Amniotic stem cell (primary cell): ENCODE measurements at regions not wholly inside any gene's neighbourhood (a gene's known extent, or its start where the extent isn't known, plus 50 kb on each side); places are given as distances from the start of the nearest gene placed in this dataset.
"Not testable (repeated sequence)": the region's sequence is repeated elsewhere in the genome, so short reads cannot be mapped to it uniquely, and the experiment has no call there.

Source experiments
- DNase-seq: peaks from one replicate; lab custom pipeline; 2025; lab: John Stamatoyannopoulos, UW

DNA sequence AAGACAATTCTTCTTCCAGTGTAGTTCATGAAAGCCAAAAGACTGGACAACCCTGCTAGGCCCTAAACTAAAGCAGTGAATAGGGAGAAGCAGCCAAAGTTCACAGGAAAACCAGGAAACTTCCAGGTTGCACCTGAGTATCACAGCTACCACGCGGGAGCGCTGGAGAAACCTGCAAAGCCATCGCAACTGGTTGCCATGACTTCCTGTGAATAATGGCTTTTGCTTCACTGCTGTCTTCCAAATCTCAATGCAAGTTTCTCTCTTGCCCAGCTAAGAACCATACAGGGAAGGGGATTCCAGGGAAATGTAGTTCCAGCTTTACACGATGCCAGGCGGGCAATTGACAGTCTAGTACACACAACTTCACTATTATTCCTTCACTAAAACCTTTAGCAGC lies 114.1 kb downstream of the GXYLT1 start:
- no peak for DNase-seq

DNA sequence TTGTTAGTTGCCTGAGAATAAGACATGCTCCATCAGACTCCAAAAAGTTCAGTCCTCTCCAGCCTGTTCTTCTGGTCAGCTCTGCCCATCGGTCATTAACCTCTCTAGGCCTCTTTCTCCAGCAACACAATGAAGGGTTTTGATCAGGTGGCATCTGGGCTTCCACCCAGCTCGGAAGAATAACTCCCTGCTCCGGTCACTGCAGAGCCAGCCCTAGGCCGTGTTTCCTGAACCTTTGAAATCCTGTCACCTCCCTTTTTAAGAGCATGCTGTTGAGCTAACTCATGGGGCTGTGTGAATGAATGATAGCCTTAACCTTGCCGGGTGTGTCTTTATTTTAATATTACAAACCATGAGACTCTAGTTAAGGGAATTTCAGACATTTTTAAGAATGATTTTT lies 117.1 kb downstream of the GXYLT1 start:
- DNase-seq: no peak

DNA sequence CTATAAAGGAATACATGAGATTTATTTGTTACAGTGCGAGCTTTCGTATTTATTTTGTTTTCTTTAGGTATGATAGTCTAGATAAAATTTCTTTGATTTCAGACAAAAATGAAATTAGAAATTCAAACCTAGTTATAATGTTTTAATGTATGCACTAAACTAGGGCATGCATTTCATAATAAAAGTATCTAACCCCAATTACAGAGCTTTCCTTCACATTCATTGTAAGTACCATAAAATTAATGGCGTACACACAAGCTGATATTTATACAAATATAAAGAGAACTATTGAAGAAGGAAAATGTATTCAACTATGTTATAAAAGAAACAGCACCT lies 120.2 kb downstream of the GXYLT1 start:
- no peak for DNase-seq

DNA sequence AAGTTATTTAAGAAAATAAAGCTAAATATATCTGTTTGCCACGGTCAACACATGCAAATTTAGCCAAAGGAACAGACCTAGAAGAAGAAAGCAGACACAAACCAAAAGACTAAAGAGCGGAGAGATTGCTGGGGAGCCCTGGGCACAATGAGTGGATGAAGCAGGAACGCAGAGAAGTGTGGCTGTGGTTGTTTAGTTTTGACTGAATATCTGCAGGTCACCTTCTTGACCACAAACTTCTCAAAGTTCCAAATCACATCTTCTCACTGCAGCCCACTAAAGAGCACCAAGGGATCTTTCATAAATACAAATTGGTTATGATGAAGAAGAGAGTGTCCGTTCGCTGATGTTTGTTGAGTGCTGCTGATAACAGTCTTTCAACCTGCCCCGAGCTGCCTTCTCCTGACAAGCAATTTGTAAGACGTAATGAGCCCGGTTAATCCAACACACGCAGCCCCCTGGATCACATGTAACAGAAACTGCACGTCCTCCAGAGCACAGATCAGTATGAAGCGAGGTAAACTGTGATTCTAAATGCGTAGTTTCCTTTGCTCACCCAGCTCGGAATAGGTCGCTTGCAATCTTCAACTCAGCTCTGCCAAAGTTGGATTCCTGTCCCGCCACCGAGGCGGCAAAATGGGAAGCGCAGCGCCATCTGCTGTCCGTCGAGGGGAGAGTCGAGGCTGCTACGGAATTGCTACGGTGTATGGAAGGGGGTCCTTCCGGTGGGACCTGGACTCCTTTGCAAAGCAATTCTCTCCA lies 120.8 kb downstream of the GXYLT1 start:
- peak; percentile 28 for DNase-seq

DNA sequence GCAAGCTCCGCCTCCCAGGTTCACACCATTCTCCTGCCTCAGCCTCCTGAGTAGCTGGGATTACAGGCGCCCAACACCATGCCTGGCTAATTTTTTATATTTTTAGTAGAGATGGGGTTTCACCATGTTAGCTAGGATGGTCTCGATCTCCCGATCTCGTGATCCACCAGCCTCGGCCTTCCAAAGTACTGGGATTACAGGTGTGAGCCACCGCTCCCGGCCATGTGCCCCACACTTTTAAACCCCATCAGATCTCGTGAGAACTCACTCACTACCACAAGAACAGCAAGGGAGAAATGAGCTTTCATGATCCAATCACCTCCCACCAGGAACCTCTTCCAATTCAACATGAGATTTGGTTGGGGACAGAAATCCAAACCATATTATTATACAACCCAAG lies 122.7 kb downstream of the GXYLT1 start:
- DNase-seq: not testable (repeated sequence)

DNA sequence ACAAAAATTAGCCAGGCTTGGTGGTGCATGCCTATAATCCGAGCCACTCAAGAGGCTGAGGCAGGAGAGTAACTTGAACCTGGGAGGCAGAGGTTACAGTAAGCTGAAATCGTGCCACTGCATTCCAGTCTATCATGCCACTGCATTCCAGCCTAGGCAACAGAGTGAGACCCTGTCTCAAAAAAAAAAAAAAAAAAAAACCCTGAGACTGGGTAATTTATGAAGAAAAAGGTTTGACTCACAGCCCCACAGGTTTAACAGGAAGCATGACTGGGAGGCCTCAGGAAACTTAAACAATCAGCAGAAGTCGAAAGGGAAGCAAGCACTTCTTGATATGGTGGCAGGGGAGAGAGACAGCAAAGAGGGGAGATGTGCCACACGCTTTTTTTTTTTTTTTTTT lies 123.2 kb downstream of the GXYLT1 start:
- DNase-seq: no peak

DNA sequence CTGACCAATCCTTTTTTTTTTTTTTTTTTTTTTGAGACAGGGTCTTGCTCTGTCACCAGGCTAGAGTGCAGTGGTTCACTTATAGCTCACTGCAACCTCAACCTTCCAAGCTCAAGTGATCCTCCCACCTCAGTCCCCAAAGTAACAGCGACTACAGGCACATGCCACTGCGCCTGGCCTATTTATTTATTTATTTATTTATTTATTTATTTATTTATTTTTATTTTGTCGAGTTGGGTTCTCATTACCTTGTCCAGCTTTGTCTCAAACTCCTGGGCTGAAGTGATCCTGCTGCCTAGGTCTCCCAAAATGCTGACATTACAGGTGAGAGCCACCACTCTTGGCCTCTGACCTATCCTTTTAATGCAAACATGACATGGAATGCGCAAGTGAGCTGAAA lies 124.4 kb downstream of the GXYLT1 start:
- DNase-seq: no peak

DNA sequence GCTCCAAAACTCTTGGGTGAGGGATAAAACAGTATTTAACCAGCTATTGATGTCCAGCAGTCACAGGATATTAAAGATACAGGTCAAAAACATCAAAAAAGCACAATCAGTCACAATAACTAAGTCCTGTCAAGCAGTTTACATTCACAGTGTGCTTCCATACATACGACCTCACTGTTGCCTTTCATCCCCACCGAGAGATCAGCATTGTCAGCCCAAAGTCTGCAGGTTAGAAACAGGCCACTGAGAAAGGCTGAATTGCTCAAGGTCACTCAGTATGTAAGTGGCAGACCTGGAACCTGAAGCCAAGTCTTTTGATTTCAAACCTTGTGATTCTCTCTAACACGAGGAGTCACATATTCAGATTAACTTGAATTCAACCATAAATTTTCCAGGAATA lies 124.9 kb downstream of the GXYLT1 start:
- no peak for DNase-seq

DNA sequence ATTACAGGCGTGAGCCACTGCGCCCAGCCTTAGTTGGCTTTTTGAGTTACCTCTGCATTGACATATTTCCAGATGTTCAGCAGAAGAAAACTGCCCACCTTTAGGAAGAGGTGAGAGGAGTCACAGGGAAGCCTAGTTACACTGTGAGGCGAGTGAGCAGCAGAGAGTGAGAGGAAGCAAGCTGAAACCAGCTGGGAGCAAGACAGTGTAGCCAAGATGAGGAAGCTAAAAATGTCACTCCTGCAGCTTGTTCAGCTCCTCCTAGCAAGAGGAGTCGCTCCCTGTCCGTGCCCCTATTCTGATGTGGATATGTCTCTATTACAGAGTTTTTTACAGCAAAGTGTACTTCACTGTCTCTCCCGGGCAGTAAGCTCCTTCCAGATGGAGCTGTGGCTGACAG lies 127.6 kb downstream of the GXYLT1 start:
- no peak for DNase-seq

DNA sequence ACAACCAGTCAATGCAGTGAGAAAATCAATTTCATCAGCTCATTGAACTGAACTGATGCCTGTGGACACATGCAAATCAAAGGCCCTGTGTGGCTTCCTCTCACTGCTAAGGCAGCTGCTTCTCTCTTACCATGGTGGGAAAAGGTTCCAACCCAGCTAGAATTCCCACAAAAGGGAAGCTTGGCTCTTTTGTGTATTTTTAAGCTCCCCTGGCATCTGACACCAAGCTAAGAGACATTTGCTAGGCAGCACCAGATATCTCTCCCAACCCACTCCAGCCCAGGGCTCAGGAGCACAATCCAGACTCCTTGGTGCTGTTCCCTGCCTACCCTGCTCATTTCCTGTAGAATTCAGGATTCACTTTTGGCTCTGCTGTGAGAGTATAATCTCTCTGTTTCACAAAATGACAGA lies 129.6 kb downstream of the GXYLT1 start:
- DNase-seq: no peak

DNA sequence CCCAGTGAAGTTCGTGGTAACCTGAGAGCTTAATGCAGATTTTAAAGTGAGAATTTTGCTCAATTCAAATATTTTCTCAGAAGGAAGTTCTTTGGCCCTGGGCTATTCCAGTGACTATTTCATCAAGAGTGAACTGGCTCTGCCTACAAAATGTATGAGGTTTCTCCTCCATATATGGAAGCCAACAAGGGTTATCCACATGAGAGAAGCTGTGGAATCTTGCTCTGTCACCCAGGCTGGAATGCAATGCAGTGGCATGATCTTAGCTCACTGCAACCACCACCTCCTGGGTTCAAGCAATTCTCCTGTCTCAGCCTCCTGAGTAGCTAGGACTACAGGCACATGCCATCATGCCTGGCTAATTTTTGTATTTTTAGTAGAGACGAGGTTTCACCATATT lies 132.2 kb downstream of the GXYLT1 start:
- DNase-seq: peak; percentile 0

DNA sequence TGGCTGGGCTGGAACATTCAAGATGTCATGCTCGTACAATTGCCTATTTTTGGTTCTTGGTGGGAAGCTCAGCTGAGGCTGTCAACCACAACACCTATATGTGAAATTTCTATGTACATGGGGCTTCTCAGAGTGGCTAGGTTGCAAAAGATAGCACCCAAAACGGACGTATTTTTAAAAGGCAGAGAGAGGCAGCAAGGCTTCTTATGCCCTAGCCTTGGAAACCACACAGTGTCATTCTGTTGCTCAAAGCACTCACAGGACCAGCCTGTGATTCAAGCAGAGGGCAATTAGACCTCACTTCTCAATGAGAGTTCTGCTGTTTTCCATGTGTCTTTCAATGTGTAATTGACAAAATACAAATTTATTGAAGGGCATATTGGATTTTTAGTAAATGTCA lies 134.0 kb downstream of the GXYLT1 start:
- no peak for DNase-seq

DNA sequence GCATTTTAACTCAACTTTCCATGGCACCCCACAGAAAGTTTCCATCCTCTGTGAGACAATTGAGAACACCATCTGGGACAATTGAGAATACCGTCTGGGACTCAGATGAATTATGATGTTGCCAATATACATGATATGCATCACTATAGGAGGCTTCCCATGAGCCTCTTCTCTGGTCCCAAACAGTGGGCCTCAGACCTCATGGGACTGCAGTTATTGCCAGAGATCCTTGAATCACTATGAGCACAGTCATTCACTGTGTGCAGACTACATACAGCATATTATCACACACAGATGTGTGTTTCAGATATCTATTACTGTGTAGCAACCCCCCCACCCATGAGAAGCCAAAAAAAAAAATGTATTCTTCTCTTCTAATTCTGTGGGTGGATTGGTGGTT lies 134.4 kb downstream of the GXYLT1 start:
- no peak for DNase-seq

DNA sequence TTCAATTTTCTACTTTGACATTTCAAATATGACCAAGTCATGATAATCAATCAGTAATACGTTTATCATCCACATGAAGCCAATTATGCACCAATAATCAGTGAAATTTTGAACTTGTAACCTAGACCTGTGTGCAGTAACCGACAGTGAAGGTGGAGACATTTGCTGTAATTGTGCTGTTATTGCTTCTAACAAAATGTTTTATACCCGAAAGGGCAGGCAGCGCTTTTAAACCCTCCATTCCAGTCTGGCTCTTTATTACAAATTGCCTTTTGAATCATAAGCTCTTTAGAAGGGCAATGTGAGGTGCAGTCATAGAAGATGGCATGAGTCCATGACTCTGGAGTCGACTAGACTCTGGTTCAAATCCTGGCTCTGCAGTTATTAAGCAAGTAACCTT lies 135.7 kb downstream of the GXYLT1 start:
- DNase-seq: no peak

DNA sequence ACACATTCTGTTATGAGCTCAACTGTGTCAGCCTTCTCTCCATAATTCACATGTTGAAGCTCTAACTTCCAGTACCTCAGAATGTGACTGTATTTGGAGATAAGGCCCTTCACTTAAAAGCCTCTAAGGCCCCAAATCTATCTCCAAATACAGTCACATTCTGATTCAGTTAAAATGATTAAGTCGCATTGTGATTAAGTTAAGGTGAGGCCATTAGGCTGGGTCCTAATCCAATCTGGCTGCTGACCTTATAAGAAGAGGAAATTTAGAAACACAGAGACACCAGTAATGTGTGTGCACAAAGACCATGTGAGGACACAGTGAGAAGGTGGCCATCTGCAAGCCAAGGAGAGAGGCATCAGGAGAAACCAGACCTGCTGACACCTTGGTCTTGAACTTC lies 141.6 kb downstream of the GXYLT1 start:
- DNase-seq: no peak

DNA sequence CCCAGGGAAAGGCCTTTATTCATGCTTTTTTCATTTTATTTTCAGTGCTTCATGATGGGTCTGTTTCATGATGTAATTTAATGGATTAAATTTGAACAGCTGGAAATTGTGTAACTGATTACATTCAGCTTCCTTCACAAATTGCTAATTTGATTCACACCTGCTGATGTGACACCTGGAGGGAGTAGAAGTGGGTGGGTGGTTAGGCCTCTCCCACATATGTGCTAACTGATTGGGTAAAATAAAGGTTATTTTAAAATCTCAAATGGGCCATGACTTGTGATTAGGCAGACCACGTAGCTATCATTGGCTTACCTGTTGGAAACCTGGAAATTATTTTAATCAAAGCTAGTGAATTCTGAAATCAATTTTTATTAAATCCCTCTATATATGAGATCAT lies 142.1 kb downstream of the GXYLT1 start:
- DNase-seq: no peak

DNA sequence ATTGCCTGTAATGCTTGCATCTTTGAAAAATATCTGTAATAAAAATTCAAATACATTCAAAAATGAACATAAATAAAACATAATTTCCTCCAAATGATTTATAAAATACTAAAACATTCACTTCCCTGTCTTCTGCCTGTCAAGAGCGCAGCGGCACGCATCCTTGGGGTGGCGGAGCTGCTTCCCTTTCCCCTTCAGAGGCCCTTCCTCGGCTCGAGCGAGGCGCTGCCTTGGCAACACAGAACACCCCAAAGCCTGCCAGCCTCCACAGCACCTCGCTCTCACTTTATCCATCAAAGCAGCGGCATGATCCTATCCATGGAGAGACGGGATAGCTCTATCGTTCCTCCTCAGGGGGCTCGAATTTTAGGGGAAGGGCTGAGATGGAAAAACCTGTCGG lies 146.2 kb downstream of the GXYLT1 start:
- no peak for DNase-seq

DNA sequence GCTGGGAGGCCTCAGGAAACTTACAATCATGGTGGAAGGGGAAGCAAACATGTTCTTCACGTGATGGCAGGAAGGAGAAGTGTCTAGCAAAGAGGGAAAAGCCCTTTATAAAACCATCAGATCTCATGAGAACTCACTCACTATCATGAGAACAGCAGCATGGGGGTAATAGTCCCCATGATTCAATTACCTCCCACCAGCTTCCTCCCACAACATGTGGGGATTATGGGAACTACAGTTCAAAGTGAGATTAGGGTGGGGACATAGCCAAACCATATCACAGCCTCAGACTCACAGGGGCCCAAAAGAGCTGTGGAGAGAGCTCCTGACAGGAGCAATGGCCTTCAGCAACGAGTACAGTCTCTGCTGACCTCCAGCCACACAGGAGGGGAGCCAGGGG lies 151.4 kb downstream of the GXYLT1 start:
- no peak for DNase-seq

DNA sequence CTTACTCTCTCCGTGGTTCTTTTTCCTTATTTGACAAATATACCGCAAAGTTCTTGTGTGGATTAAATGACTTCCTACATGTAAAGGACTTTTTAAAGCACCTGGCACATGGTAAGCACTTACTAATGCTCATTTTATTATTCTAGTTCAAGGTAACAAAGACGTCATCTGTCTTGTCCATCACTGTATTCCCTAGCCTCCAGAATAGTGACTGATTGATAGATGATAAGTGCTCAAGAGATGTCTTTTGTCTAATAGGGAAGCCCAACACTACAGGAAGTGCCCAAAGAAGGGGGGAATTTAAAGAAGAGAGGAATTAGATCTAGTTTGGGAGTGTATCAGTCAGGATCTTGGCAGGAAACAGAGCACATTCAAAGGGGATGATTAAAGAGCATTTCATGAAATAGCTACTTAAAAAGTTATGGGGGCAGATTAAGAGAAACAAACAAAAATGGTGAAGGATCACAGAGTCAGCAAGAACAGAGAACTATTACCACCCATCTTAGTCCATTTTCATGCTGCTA lies 151.9 kb downstream of the GXYLT1 start:
- no peak for DNase-seq

DNA sequence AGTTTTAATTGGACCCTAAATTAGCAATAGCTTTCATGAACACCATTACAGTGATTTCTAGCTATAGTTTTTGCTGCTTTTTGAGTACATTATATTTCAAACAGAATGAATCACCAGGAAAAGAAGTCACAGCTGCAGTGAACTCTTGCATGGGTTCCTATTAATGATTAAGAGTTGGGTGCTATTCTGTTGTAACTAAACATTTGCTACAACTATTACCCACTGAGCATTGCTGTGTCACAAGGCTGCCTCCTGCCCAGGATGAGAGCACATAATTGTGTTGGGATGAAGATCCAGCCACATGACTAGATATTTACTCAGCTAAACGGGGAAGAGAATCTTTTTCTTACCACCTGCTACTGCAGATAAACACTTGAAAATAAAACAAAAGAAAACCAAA lies 152.7 kb downstream of the GXYLT1 start:
- DNase-seq: no peak

DNA sequence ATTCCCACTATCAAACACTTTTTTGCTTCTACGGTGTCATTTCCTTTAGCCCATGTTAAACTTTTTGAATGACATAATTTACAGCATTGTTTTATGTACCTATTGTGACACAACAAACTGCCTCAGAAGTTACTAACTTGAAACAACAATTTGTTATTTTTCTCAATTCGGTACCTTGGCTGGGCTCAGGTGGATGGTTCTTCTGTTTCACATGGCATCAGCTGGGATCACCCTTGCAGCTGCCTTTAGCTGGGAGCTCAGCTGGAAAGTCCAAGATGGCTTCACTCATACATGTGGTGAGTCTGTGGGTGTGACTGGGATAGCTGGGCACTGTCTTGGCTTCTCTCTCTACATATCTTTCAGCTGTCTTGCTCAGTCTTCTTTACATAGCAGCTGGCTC lies 156.0 kb downstream of the GXYLT1 start:
- DNase-seq: no peak

DNA sequence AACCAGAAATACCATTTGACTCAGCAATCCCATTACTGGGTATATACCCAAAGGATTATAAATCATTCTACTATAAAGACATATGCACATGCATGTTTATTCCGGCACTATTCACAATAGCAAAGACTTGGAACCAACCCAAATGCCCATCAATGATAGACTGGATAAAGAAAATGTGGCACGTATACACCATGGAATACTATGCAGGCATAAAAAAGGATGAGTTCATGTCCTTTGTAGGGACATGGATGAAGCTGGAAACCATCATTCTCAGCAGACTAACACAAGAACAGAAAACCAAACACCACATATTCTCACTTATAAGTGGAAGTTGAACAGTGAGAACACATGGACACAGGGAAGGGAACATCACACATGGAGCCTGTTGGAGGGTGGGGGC lies 158.2 kb downstream of the GXYLT1 start:
- not testable (repeated sequence) for DNase-seq

DNA sequence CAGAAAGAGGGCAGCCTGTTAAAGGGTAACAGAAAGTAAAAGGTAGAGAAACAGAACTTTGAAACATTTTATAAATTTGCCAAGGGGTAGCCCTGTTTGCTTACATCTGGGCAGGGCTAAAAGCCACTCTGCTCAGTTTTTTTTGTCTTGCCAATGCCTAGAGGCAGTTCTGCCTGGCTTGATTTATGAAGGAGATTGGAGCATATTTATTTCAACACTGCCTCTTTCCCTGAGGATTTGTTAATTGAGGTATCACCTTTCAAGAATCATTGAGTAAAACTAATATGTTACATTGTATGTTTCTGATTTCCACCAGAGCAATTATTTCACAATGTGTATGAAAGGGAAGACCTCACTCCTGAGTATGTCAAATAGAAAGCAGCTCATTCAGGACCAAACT lies 160.8 kb downstream of the GXYLT1 start:
- DNase-seq: no peak

DNA sequence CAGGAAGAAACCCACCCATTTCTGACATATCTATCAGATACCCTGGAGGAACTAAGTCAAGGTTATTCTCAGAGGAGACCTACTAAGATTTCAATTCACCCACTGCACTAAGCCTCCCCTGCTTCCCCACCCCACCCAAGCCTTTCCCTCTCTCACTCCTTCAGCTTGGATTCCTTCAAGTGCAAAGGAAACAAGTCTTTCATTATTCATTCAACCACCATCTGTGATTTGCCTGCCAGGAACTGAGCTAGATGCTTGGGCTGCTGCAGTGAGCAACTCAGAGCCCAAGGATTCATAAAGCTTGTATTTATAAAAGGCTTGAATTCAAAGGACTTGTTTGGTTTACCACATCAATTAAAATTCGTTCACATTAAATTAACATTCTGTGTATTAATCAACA lies 161.3 kb downstream of the GXYLT1 start:
- no peak for DNase-seq
